IMR-90 (cell line): ENCODE measurements at regions not wholly inside any gene's neighbourhood (a gene's known extent, or its start where the extent isn't known, plus 50 kb on each side); places are given as distances from the start of the nearest gene placed in this dataset.

Experiments
- BHLHE40 ChIP-seq: fragments of 150-350 bp; IDR thresholded peaks from 2 replicates; pipeline ENCODE4 v1.6.1; 2016; ENCODE audit warnings: mild to moderate bottlenecking, low read depth, low read length
- CEBPB ChIP-seq: IDR thresholded peaks from 2 replicates; pipeline ENCODE4 v1.6.1; 2012; ENCODE audit warnings: low read depth, low read length, improper control_type of control experiment
- CTCF ChIP-seq: conservative IDR thresholded peaks from 2 replicates; pipeline ENCODE4 v1.5.1; 2012; ENCODE audit warnings: mild to moderate bottlenecking, low read depth, low read length, improper control_type of control experiment
- MAFK ChIP-seq: IDR thresholded peaks from 2 replicates; pipeline ENCODE4 v1.6.1; 2012; ENCODE audit warnings: low read depth, low read length, improper control_type of control experiment
- MAZ ChIP-seq: IDR thresholded peaks from 2 replicates; pipeline ENCODE4 v1.6.1; 2012; ENCODE audit warnings: low read depth, mild to moderate bottlenecking, low read length, improper control_type of control experiment, moderate library complexity, borderline replicate concordance
- POLR2A ChIP-seq: IDR thresholded peaks from 2 replicates; pipeline ENCODE4 v1.6.1; 2012; ENCODE audit warnings: mild to moderate bottlenecking, low read depth, low read length
- RAD21 ChIP-seq: IDR thresholded peaks from 2 replicates; pipeline ENCODE4 v1.6.1; 2012; ENCODE audit warnings: low read length, improper control_type of control experiment
- RCOR1 ChIP-seq: IDR thresholded peaks from 2 replicates; pipeline ENCODE4 v1.6.1; 2012; ENCODE audit warnings: mild to moderate bottlenecking, low read length, improper control_type of control experiment; ENCODE audit not compliant: insufficient replicate concordance

- TF ChIP-seq CEBPB (no peak), POLR2A (no peak), CTCF (no peak), MAZ (no peak), BHLHE40 (no peak), RCOR1 (no peak), MAFK (no peak), RAD21 (no peak)
Observed at GRCh38 chr1:221800831-221801230, 58.9 kb upstream of the DUSP10 start.
